Type B pancreatic cell (in vitro differentiated cells): ENCODE measurements at regions not wholly inside any gene's neighbourhood (a gene's known extent, or its start where the extent isn't known, plus 50 kb on each side); places are given as distances from the start of the nearest gene placed in this dataset.
"Not testable (repeated sequence)": the region's sequence is repeated elsewhere in the genome, so short reads cannot be mapped to it uniquely, and the experiment has no call there.

Experiments used
- DNase-seq: peaks from one replicate; pipeline ENCODE4 v3.0.0; 2021; ENCODE audit warnings: mixed read lengths; ENCODE audit not compliant: unreplicated experiment; ENCODE audit errors: extremely low spot score
- H3K27ac Mint-ChIP-seq: 2 replicates; pipeline ENCODE4 v1.8.0; 2021; ENCODE audit warnings: mild to moderate bottlenecking, mixed read lengths
- H3K27me3 Mint-ChIP-seq: 2 replicates; pipeline ENCODE4 v1.8.0; 2021; ENCODE audit warnings: mixed read lengths
- H3K36me3 Mint-ChIP-seq: 2 replicates; pipeline ENCODE4 v1.8.0; 2021; ENCODE audit warnings: mixed read lengths
- H3K4me1 Mint-ChIP-seq: one replicate; pipeline ENCODE4 v1.8.0; 2021; ENCODE audit warnings: mixed read lengths; ENCODE audit not compliant: unreplicated experiment
- H3K4me3 Mint-ChIP-seq: 2 replicates; pipeline ENCODE4 v1.8.0; 2021; ENCODE audit warnings: mild to moderate bottlenecking, mixed read lengths
- H3K9me3 Mint-ChIP-seq: 2 replicates; pipeline ENCODE4 v1.8.0; 2021; ENCODE audit warnings: mixed read lengths
- TF ChIP-seq, protein P1 (sequence below): fragments of 200-600 bp; sonication (generic); conservative IDR thresholded peaks from 2 replicates; pipeline ENCODE4 v1.5.0; 2021; ENCODE audit warnings: antibody characterized with exemption, mild to moderate bottlenecking

- no peak for DNase-seq
- TF ChIP-seq, protein P1, sequence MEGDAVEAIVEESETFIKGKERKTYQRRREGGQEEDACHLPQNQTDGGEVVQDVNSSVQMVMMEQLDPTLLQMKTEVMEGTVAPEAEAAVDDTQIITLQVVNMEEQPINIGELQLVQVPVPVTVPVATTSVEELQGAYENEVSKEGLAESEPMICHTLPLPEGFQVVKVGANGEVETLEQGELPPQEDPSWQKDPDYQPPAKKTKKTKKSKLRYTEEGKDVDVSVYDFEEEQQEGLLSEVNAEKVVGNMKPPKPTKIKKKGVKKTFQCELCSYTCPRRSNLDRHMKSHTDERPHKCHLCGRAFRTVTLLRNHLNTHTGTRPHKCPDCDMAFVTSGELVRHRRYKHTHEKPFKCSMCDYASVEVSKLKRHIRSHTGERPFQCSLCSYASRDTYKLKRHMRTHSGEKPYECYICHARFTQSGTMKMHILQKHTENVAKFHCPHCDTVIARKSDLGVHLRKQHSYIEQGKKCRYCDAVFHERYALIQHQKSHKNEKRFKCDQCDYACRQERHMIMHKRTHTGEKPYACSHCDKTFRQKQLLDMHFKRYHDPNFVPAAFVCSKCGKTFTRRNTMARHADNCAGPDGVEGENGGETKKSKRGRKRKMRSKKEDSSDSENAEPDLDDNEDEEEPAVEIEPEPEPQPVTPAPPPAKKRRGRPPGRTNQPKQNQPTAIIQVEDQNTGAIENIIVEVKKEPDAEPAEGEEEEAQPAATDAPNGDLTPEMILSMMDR = no peak
- no peak overlapping the region for H3K4me3 Mint-ChIP-seq
- no peaks in the 10 kb centered on the region for H3K9me3 Mint-ChIP-seq
- no peak overlapping the region for H3K27ac Mint-ChIP-seq
- no peaks in the 10 kb centered on the region for H3K27me3 Mint-ChIP-seq
- H3K36me3 Mint-ChIP-seq = no peaks in the 10 kb centered on the region
- no peaks in the 10 kb centered on the region for H3K4me1 Mint-ChIP-seq
Observed at GRCh38 chr4:69383281-69383680, 103.0 kb downstream of the UGT2B28 start.

DNA sequence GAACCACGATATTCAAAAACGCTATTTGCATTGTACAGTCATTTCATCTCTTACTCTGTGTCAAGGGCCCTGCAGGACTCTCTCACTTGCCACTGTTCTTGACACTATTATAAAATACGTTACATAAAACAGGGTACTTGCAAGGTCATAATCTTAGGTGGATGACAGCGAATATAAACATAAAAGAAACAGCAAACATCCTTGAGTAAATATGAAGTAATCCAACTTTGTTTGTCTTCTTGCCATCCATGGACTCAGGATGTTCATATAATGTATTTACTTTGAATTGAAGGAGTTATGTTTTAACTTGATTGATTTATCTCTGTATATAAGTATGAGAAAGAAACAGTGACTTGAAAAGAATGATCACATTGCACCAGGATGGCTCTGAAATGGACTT, 106.6 kb downstream of the UGT2B4 start:
- H3K4me1 Mint-ChIP-seq, H3K27ac Mint-ChIP-seq, H3K36me3 Mint-ChIP-seq, H3K4me3 Mint-ChIP-seq, H3K27me3 Mint-ChIP-seq, H3K9me3 Mint-ChIP-seq, DNase-seq: not testable (repeated sequence)

DNA sequence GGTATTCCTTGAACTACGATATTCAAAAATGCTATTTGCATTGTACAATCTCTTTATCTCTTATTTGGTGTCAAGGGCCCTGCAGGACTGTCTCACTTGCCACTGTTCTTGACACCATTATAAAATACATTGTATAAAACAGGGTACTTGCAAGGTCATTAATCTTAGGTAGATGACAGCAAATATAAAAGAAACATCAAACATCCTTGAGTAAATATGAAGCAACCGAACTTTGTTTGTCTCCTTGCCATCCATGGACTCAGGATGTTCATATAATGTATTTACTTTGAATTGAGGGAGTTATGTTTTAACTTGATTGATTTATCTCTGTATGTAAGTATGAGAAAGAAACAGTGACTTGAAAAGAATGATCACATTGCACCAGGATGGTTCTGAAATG, 87.3 kb downstream of the UGT2B4 start:
- Mint-ChIP-seq H3K9me3 (no peaks in the 10 kb centered on the region), H3K36me3 (no peaks in the 10 kb centered on the region), H3K27ac (no peak overlapping the region), H3K4me3 (no peak overlapping the region), H3K27me3 (no peaks in the 10 kb centered on the region), H3K4me1 (no peaks in the 10 kb centered on the region)
- TF ChIP-seq, protein P1 = no peak
- DNase-seq = no peak

- not testable (repeated sequence) for H3K4me1 Mint-ChIP-seq, H3K4me3 Mint-ChIP-seq, H3K27ac Mint-ChIP-seq, DNase-seq, H3K9me3 Mint-ChIP-seq, H3K36me3 Mint-ChIP-seq, H3K27me3 Mint-ChIP-seq
Observed at GRCh38 chr4:69411981-69412380, 83.7 kb downstream of the UGT2B4 start.

GRCh38 chr4:69424722-69425121, 71.0 kb downstream of the UGT2B4 start:
- not testable (repeated sequence) for H3K36me3 Mint-ChIP-seq, H3K27ac Mint-ChIP-seq, DNase-seq, H3K9me3 Mint-ChIP-seq, H3K4me3 Mint-ChIP-seq, H3K4me1 Mint-ChIP-seq, H3K27me3 Mint-ChIP-seq
